BLaER1 treated with 17β-estradiol and CSF1 and Interleukin-3, amounts not matched to agents 10 nM and 100 nM (cell line): ENCODE measurements at regions not wholly inside any gene's neighbourhood (a gene's known extent, or its start where the extent isn't known, plus 50 kb on each side); places are given as distances from the start of the nearest gene placed in this dataset.
A peak's percentile ranks its signal among the peaks of the same experiment; 100 is the strongest.

Experiments used
- H3K27ac ChIP-seq, 11 experiments: shearing (Covaris generic); formaldehyde crosslinking; 2 replicates each; pipeline ENCODE4 v1.8.1; 2022
- H3K27me3 ChIP-seq, 11 experiments: shearing (Covaris generic); formaldehyde crosslinking; 2 replicates each; pipeline ENCODE4 v1.8.1; 2022
- H3K36me3 ChIP-seq, 11 experiments: shearing (Covaris generic); formaldehyde crosslinking; 2 replicates each; pipeline ENCODE4 v1.8.1; 2022
- H3K4me1 ChIP-seq, 10 experiments: shearing (Covaris generic); formaldehyde crosslinking; 2 replicates each; pipeline ENCODE4 v1.8.1; 2022
- H3K4me2 ChIP-seq, 11 experiments: shearing (Covaris generic); formaldehyde crosslinking; 2 replicates each; pipeline ENCODE4 v1.8.1; 2022
- H3K4me3 ChIP-seq, 10 experiments: shearing (Covaris generic); formaldehyde crosslinking; 2 replicates each; pipeline ENCODE4 v1.8.1; 2022
- H3K9ac ChIP-seq, 11 experiments: shearing (Covaris generic); formaldehyde crosslinking; 2 replicates each; pipeline ENCODE4 v1.8.1; 2022
- H3K9me3 ChIP-seq, 11 experiments: shearing (Covaris generic); formaldehyde crosslinking; replicated peaks in 1 of 11; 2 replicates each; pipeline ENCODE4 v1.8.1; 2022
- H4K20me1 ChIP-seq, 11 experiments: shearing (Covaris generic); formaldehyde crosslinking; 2 replicates each; pipeline ENCODE4 v1.8.1; 2022
- Cebpa-rat ChIP-seq, 11 experiments: shearing (Covaris generic); IDR thresholded peaks; 2 replicates each; pipeline ENCODE4 v1.8.1; 2022

- peak overlapping the region; percentile 74 to 91 (median 84) for H3K4me2 ChIP-seq
- H3K4me3 ChIP-seq = no peak overlapping the region
- H3K9me3 ChIP-seq = no peaks in the 10 kb centered on the region
- H4K20me1 ChIP-seq = no peaks in the 10 kb centered on the region
- peaks cover 73 to 95% (median 84%) of the 10 kb centered on the region in 10 experiments for H3K4me1 ChIP-seq
- no peaks in the 10 kb centered on the region for H3K36me3 ChIP-seq
- peak overlapping the region in 9 of 11 experiments; percentile 35 to 75 (median 70); a peak in 15 of 22 replicates for H3K9ac ChIP-seq
- no peak for TF ChIP-seq Cebpa-rat (IDR thresholded peaks at IDR 0.05)
- H3K27me3 ChIP-seq = no peaks in the 10 kb centered on the region
- H3K27ac ChIP-seq = peak overlapping the region; percentile 63 to 90 (median 85); a peak in 21 of 22 replicates
Observed at GRCh38 chr17:37825851-37826250, 81.0 kb upstream of the HNF1B start.

- Histone ChIP-seq H3K27ac (peak overlapping the region; percentile 38 to 90 (median 85); a peak in 19 of 22 replicates), H3K27me3 (no peaks in the 10 kb centered on the region), H3K9ac (peak overlapping the region in 7 of 11 experiments; percentile 19 to 72 (median 42); a peak in 10 of 22 replicates), H3K4me3 (0 out of 20 replicates have a peak overlapping the region, but pooled peaks of 1 of the 10 experiments have one; percentile 15), H3K36me3 (no peaks in the 10 kb centered on the region), H4K20me1 (no peaks in the 10 kb centered on the region), H3K9me3 (no peaks in the 10 kb centered on the region), H3K4me2 (peak overlapping the region; percentile 74 to 91 (median 84)), H3K4me1 (peaks cover 78 to 95% (median 85%) of the 10 kb centered on the region in 10 experiments)
- no peak for TF ChIP-seq Cebpa-rat (IDR thresholded peaks at IDR 0.05)
Observed at GRCh38 chr17:37824534-37825485, 80.0 kb upstream of the HNF1B start.

DNA sequence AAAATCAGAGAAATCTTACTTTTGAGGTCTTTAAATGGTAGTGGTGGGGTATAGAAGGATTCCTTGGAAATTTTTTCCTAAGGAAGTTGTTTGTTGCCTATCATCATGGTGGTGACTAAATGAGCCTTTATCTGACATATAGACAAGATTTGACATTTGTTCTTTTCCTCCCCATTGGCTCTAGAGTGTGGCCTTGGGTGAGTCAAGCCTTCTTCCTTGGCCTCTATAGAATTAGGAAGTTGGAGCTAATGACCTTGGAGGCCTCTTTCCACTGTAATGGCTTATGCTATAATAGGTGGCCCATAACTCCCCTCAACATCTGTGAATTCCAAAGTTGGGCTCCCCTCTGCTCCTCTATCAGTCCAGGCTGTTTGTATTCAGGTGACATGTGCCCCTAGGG lies 79.1 kb upstream of the HNF1B start:
- H3K36me3 ChIP-seq = no peaks in the 10 kb centered on the region
- peak overlapping the region in 9 of 11 experiments; percentile 67 to 90 (median 88); a peak in 15 of 22 replicates for H3K27ac ChIP-seq
- no peaks in the 10 kb centered on the region for H3K27me3 ChIP-seq
- H3K4me2 ChIP-seq = peak overlapping the region; percentile 74 to 91 (median 84)
- no peak for TF ChIP-seq Cebpa-rat (IDR thresholded peaks at IDR 0.05)
- no peak overlapping the region for H3K4me3 ChIP-seq
- H4K20me1 ChIP-seq = no peaks in the 10 kb centered on the region
- peak overlapping the region in 3 of 11 experiments; percentile 42 to 70 (median 58); a peak in 3 of 22 replicates for H3K9ac ChIP-seq
- no peaks in the 10 kb centered on the region for H3K9me3 ChIP-seq
- H3K4me1 ChIP-seq = peaks cover 76 to 95% (median 85%) of the 10 kb centered on the region in 10 experiments

DNA sequence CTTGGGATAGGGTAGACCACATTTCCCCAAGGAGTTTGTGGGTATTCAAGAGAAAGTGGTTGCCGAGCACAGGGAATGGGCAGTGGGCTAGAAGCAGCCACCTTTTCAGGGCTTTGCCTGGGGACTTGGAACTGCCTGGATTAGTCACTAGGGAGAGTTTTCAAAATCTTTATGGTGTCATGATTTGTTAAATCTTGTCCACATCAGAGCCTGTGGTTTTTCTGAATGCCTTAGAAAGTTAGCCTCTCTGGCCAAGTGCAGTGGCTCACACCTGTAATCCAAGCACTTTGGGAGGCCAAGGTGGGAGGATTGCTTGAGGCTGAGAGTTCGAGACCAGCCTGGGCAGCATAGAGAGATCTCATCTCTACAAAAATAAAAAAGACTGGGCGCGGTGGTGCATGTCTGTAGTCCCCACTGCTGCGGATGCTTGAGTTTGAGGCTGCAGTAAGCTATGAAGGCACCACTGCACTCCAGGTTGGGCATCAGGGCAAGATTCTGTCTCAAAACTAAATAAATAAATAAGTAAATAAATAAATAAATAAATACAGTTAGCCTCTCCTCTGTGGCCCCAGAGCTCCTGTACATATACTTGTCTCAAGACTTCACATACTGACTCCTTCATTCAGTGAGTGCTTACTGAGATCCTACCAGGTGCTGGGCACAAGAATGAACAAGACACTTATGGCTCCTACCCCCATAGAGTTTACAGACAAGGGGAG lies 76.3 kb upstream of the HNF1B start:
- no peak overlapping the region for H3K4me3 ChIP-seq
- peaks cover 67 to 83% (median 72%) of the 10 kb centered on the region in 10 experiments for H3K4me1 ChIP-seq
- H3K9me3 ChIP-seq = no peaks in the 10 kb centered on the region
- H4K20me1 ChIP-seq = no peaks in the 10 kb centered on the region
- peak overlapping the region in 5 of 11 experiments; percentile 21 to 54 (median 38); a peak in 3 of 22 replicates for H3K9ac ChIP-seq
- peak overlapping the region in 8 of 11 experiments; percentile 21 to 67 (median 46); a peak in 13 of 22 replicates for H3K27ac ChIP-seq
- no peak for TF ChIP-seq Cebpa-rat (IDR thresholded peaks at IDR 0.05)
- H3K27me3 ChIP-seq = no peaks in the 10 kb centered on the region
- H3K36me3 ChIP-seq = no peaks in the 10 kb centered on the region
- peak overlapping the region; percentile 52 to 85 (median 69) for H3K4me2 ChIP-seq

GRCh38 chr17:37820313-37820994 lies 75.6 kb upstream of the HNF1B start:
- H3K36me3 ChIP-seq = no peaks in the 10 kb centered on the region
- H3K27me3 ChIP-seq = no peaks in the 10 kb centered on the region
- H4K20me1 ChIP-seq = no peaks in the 10 kb centered on the region
- peak overlapping the region in 9 of 11 experiments; percentile 19 to 57 (median 39); a peak in 14 of 22 replicates for H3K9ac ChIP-seq
- H3K27ac ChIP-seq = peak overlapping the region; percentile 8 to 67 (median 39); a peak in 18 of 22 replicates
- H3K4me1 ChIP-seq = peaks cover 60 to 79% (median 71%) of the 10 kb centered on the region in 10 experiments
- H3K4me2 ChIP-seq = peak overlapping the region; percentile 52 to 85 (median 69)
- no peak for TF ChIP-seq Cebpa-rat (IDR thresholded peaks at IDR 0.05)
- H3K9me3 ChIP-seq = no peaks in the 10 kb centered on the region
- no peak overlapping the region for H3K4me3 ChIP-seq

DNA sequence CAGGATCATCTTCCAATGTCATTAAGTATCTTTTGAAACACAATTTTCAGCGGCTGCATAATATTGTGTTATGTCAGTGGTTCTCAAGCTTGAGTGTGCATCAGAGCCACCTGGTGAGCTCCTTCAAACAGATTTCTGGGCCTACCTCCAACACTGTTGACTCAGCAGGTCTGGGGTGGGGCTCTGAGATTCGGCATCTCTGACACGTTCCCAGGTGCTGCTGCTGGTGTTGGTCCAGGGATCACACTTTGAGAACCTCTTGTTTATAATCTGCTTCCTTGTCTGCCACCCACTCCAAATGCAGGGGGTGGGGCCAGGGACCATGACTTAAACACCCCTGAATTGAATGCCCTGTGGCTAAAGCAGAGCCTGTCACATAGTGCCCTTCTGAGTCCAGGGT lies 73.8 kb upstream of the HNF1B start:
- no peak overlapping the region for H3K9ac ChIP-seq
- no peak for TF ChIP-seq Cebpa-rat (IDR thresholded peaks at IDR 0.05)
- H3K4me2 ChIP-seq = peak overlapping the region; percentile 1 to 80 (median 67); a peak in 18 of 22 replicates
- H3K27ac ChIP-seq = no peak overlapping the region
- no peaks in the 10 kb centered on the region for H3K27me3 ChIP-seq
- H4K20me1 ChIP-seq = no peaks in the 10 kb centered on the region
- no peaks in the 10 kb centered on the region for H3K9me3 ChIP-seq
- H3K4me3 ChIP-seq = no peak overlapping the region
- peaks cover 42 to 62% (median 54%) of the 10 kb centered on the region in 10 experiments for H3K4me1 ChIP-seq
- no peaks in the 10 kb centered on the region for H3K36me3 ChIP-seq

DNA sequence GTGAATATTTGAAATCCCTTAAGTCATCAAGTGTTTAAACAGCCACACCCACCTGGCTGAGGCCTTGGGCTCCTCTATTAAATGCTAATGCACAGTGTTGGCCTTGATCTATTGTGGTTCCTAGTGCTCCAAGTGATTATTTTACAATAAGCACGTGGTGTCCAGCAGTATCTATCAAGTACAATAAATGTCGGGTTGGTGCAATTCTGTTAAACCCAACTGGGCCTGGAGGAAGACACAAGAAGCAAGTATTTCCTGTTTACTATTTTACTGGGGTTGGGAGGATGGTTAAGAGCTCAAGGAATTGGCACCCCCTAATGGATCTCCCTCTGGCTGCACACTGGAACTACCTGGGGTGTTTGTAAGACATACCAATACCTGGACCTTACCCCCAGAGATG lies 72.1 kb upstream of the HNF1B start:
- peaks cover 0 to 5% (median 0%) of the 10 kb centered on the region in 11 experiments; a peak in 1 of 22 replicates for H3K9me3 ChIP-seq
- H3K4me1 ChIP-seq = peaks cover 40 to 54% (median 47%) of the 10 kb centered on the region in 10 experiments
- H3K4me2 ChIP-seq = peak overlapping the region; percentile 13 to 71 (median 41); a peak in 20 of 22 replicates
- no peak overlapping the region for H3K4me3 ChIP-seq
- no peaks in the 10 kb centered on the region for H3K27me3 ChIP-seq
- no peak for TF ChIP-seq Cebpa-rat (IDR thresholded peaks at IDR 0.05)
- H3K27ac ChIP-seq = no peak overlapping the region; a peak in 2 of 22 replicates
- no peak overlapping the region; a peak in 1 of 22 replicates for H3K9ac ChIP-seq
- no peaks in the 10 kb centered on the region for H3K36me3 ChIP-seq
- H4K20me1 ChIP-seq = no peaks in the 10 kb centered on the region

DNA sequence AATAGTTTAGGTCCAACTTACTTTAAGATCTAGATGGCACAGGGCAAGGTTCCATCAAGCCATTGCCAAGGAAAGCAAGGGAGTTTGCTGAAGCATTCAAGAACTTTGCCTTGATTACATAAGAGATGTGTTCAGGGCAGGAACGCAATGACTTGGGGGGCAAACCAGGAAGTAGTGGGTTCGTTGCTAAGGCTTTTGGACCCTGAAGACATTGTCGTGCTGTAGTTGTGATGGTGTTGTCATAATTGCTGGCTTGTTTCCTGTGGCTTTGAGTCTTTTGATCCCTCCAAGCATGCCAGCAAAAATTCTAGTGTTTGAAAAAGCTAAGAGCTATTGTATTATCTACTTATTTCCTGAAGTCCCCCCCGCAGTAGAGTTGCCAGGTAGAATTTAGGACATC lies 70.7 kb upstream of the HNF1B start:
- H3K9ac ChIP-seq = no peak overlapping the region
- peak overlapping the region in 5 of 11 experiments; percentile 1 to 37 (median 13); a peak in 5 of 22 replicates for H3K4me2 ChIP-seq
- no peaks in the 10 kb centered on the region for H4K20me1 ChIP-seq
- no peak overlapping the region for H3K4me3 ChIP-seq
- H3K27ac ChIP-seq = no peak overlapping the region
- H3K9me3 ChIP-seq = peaks cover 0 to 6% (median 0%) of the 10 kb centered on the region in 11 experiments; a peak in 1 of 22 replicates
- H3K36me3 ChIP-seq = no peaks in the 10 kb centered on the region
- no peak for TF ChIP-seq Cebpa-rat (IDR thresholded peaks at IDR 0.05)
- H3K4me1 ChIP-seq = peaks cover 30 to 42% (median 34%) of the 10 kb centered on the region in 10 experiments
- H3K27me3 ChIP-seq = no peaks in the 10 kb centered on the region
